Retinal pigment epithelial cell (primary cell): ENCODE measurements at regions not wholly inside any gene's neighbourhood (a gene's known extent, or its start where the extent isn't known, plus 50 kb on each side); places are given as distances from the start of the nearest gene placed in this dataset.
A peak's percentile ranks its signal among the peaks of the same experiment; 100 is the strongest.

ENCODE experiments used
- DNase-seq: peaks from one replicate; pipeline ENCODE4 v3.0.0-alpha.2; 2010; ENCODE audit warnings: low read depth
- H3K4me3 ChIP-seq: 2 replicates; pipeline ENCODE4 v1.5.1; 2011; ENCODE audit warnings: mild to moderate bottlenecking, low read length, control low read depth, moderate library complexity
- TF ChIP-seq, protein P1 (sequence below): conservative IDR thresholded peaks from 2 replicates; pipeline ENCODE4 v1.5.1; 2011; ENCODE audit warnings: low read depth, low read length, control low read depth, inconsistent platforms

DNA sequence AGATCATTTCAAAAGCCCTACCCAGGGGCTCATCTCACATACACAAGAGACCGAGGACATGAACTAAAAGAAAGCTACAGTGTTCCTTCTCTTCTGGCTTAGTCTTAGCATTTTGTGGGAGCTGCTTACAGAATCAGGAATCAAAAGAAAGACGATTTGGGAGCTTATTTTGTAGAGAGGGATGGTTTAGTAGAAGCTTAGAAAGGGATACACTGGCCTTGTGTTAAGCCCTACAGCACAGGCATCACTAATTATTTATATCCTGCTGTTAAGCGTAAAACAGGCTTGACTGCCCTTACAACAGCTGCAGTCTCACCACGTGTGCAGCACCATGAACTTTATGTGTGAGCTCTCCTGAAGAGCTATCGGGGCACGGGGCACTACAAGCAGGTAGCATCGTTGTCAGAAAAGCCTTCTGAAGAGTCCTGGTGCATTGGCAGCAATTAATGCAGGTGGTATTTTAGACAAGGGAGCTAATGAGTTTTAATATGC, 798.3 kb downstream of the NXPH1 start:
- peak; percentile 6 for DNase-seq
- TF ChIP-seq, protein P1, sequence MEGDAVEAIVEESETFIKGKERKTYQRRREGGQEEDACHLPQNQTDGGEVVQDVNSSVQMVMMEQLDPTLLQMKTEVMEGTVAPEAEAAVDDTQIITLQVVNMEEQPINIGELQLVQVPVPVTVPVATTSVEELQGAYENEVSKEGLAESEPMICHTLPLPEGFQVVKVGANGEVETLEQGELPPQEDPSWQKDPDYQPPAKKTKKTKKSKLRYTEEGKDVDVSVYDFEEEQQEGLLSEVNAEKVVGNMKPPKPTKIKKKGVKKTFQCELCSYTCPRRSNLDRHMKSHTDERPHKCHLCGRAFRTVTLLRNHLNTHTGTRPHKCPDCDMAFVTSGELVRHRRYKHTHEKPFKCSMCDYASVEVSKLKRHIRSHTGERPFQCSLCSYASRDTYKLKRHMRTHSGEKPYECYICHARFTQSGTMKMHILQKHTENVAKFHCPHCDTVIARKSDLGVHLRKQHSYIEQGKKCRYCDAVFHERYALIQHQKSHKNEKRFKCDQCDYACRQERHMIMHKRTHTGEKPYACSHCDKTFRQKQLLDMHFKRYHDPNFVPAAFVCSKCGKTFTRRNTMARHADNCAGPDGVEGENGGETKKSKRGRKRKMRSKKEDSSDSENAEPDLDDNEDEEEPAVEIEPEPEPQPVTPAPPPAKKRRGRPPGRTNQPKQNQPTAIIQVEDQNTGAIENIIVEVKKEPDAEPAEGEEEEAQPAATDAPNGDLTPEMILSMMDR, result no peak
- no peak overlapping the region for H3K4me3 ChIP-seq

DNA sequence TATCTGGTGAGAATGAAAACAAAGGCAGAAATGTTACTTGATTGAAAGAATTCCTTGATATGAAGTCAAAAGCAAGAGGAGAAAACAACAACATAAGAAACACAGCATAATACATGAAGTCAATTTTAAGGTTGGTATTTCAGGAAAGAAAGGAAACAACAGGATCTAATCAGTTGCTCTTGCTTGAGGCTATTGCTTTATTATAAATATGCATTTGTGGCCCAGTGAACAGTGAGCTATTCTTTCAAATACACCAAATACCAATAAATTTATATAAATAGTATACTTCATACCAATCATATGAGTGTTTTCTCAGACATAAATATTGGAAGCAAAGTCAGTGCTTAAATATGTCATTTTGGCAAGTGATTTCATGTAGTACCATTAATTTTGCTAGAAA, 806.6 kb downstream of the NXPH1 start:
- no peak overlapping the region for H3K4me3 ChIP-seq
- DNase-seq, result no peak
- TF ChIP-seq, protein P1, result no peak

DNA sequence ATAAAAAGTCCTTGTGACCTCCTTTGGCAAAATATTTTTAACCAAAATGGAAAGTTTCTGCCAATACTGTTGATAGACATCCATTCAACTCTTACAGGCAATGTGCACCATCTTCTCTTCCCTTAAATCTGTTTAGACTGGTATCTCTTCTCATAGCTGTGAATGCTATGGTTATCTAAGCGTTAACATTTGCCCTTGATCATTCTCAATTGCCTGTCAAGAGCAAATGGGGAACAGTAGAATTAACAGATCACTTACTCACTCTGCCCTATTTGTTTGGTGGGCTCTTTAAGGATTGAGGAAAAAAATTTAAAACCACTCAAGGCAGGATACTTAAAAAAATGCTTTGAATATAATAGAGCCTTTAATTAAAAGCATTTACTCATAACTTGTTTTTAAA, 808.4 kb downstream of the NXPH1 start:
- TF ChIP-seq, protein P1, result no peak
- DNase-seq, result no peak
- no peak overlapping the region for H3K4me3 ChIP-seq

DNA sequence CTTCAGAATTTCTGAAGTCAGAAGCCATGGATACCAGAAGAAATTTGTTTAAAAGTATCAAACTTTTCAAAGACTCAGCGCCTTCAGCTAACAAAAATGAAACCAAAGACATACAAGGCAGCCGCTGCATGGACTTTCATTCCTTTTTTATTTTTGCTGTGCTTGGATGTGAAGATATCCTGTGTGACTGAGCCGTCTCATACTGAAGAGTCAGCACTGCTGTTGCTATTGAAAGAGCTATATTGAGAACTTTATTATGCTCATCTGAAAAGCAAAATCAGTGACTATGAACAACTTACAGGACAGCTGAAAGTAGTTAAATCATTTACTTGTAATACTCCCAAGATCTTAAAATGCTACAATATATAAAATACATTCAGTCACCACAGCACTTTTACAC, 809.2 kb downstream of the NXPH1 start:
- H3K4me3 ChIP-seq, result no peak overlapping the region
- TF ChIP-seq, protein P1, result no peak
- DNase-seq, result no peak

DNA sequence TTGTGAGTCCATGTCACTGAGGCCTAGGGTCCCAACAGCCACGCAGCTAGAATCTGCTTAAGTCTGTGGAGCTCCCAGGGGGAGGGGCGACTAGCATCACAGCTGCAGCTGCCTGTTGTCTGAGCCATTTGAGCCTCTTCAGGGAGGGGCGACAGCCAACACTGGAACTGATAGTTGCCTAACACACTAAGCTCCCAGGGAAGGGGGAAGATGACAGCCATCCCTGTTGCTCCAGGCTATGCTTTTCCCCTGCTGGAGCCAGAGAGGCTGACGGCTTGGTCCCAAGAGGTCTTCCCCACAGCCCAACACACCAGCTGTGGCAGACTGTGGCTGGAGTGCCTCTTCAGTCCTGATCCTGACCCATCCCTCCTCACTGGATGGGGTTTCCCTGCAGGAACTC, 817.5 kb downstream of the NXPH1 start:
- no peak for DNase-seq

DNA sequence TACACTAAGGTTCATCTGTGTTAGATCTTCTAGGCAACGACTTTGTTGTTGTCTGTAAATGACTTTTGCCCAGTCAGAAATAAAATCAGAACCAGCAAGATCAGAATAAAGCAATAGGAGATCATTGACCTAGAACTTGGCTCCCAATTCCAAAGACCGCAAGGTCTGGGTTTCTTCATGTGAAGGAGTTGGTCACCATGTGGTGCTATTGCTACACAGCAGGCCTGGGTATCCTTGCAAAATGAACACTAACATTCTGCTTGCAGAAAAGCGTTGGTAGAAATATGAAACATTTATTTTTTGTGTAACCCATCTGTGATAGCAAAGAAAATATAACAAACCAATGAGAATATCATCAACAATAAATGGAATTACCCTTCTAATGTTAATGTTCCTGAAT, 831.0 kb downstream of the NXPH1 start:
- TF ChIP-seq, protein P1, result peak; percentile 19
- H3K4me3 ChIP-seq, result no peak overlapping the region
- DNase-seq, result no peak

More for the DNA sequence above, 817.5 kb downstream of the NXPH1 start:
- no peak overlapping the region for H3K4me3 ChIP-seq
- TF ChIP-seq, protein P1, result no peak

DNA sequence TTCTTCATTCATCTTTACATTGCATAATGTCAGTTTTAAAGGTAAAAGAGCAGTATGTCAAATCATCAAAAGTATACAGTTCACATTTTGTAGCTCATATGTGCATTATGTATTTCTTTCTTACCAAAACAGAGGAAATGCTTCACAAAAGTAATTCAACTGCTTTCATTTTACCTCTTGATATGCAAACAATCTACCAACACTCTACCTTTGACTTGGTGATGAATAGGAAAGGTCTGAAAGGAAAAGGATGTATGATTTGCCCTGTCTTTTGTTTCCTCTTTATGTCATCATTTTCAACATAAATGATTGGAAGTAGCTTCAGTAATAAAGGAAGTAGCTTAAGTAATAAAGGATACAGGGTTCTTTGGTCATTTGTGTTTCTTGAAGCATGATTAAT, 846.7 kb downstream of the NXPH1 start:
- no peak for DNase-seq
- TF ChIP-seq, protein P1, result no peak
- H3K4me3 ChIP-seq, result no peak overlapping the region
